MM.1S (cell line): ENCODE measurements at regions not wholly inside any gene's neighbourhood (a gene's known extent, or its start where the extent isn't known, plus 50 kb on each side); places are given as distances from the start of the nearest gene placed in this dataset.

ENCODE experiments used
- DNase-seq: peaks from one replicate; pipeline ENCODE4 v3.0.0-alpha.2; 2015
- H2AFZ ChIP-seq: fragments of 300-600 bp; sonication (generic); 2 replicates; pipeline ENCODE4 v1.6.0; 2016; ENCODE audit warnings: antibody characterized with exemption, low read length
- H3F3A ChIP-seq: fragments of 300-600 bp; sonication (generic); 2 replicates; pipeline ENCODE4 v1.6.1; 2016; ENCODE audit warnings: mild to moderate bottlenecking, antibody characterized with exemption, low read length, moderate library complexity, mixed read lengths; ENCODE audit not compliant: insufficient read depth
- H3K27ac ChIP-seq: fragments of 300-600 bp; sonication (generic); 2 replicates; pipeline ENCODE4 v1.5.1; 2016; ENCODE audit warnings: mild to moderate bottlenecking, low read length
- H3K27me3 ChIP-seq: fragments of 300-600 bp; sonication (generic); replicated peaks from 2 replicates; pipeline ENCODE4 v1.6.0; 2016; ENCODE audit warnings: low read length; ENCODE audit not compliant: insufficient read depth
- H3K36me3 ChIP-seq: fragments of 300-600 bp; sonication (generic); replicated peaks from 2 replicates; pipeline ENCODE4 v1.6.1; 2016; ENCODE audit warnings: mild to moderate bottlenecking, low read length, mixed read lengths; ENCODE audit not compliant: insufficient read depth
- H3K4me1 ChIP-seq: fragments of 300-600 bp; sonication (generic); 2 replicates; pipeline ENCODE4 v1.6.1; 2016; ENCODE audit warnings: low read length, mixed read lengths
- H3K4me2 ChIP-seq: fragments of 300-600 bp; sonication (generic); 2 replicates; pipeline ENCODE4 v1.6.0; 2016; ENCODE audit warnings: low read depth, low read length
- H3K4me3 ChIP-seq: fragments of 300-600 bp; sonication (generic); 2 replicates; pipeline ENCODE4 v1.5.1; 2016; ENCODE audit warnings: low read length, mixed read lengths
- H3K79me2 ChIP-seq: fragments of 300-600 bp; sonication (generic); 2 replicates; pipeline ENCODE4 v1.6.1; 2016; ENCODE audit warnings: mixed run types, low read length, mixed read lengths
- H3K9ac ChIP-seq: fragments of 300-600 bp; sonication (generic); 2 replicates; pipeline ENCODE4 v1.6.1; 2016; ENCODE audit warnings: low read length, mixed read lengths
- H3K9me2 ChIP-seq: fragments of 300-600 bp; sonication (generic); replicated peaks from 2 replicates; pipeline ENCODE4 v1.6.1; 2016; ENCODE audit warnings: mild to moderate bottlenecking, low read length, mixed read lengths; ENCODE audit not compliant: insufficient read depth
- H3K9me3 ChIP-seq: fragments of 300-600 bp; sonication (generic); replicated peaks from 2 replicates; pipeline ENCODE4 v1.6.1; 2016; ENCODE audit warnings: mild to moderate bottlenecking, low read length, mixed read lengths; ENCODE audit not compliant: insufficient read depth
- H4K20me1 ChIP-seq: fragments of 300-600 bp; sonication (generic); 2 replicates; pipeline ENCODE4 v1.6.1; 2016; ENCODE audit warnings: mild to moderate bottlenecking, low read length, moderate library complexity, mixed read lengths; ENCODE audit not compliant: insufficient read depth
- EZH2 ChIP-seq: fragments of 300-600 bp; sonication (generic); optimal IDR thresholded peaks from 2 replicates; pipeline ENCODE3; 2017; ENCODE audit warnings: low read depth, mild to moderate bottlenecking, antibody characterized with exemption, low read length, mixed read lengths
- EZH2phosphoT487 ChIP-seq: fragments of 300-600 bp; sonication (generic); IDR thresholded peaks from 2 replicates; pipeline ENCODE4 v1.6.1; 2018; ENCODE audit warnings: antibody characterized with exemption, low read length
- TF ChIP-seq, protein P1 (sequence below): fragments of 300-600 bp; sonication (generic); IDR thresholded peaks from 2 replicates; pipeline ENCODE4 v1.5.1; 2016; ENCODE audit warnings: antibody characterized with exemption, low read length, mixed read lengths

DNA sequence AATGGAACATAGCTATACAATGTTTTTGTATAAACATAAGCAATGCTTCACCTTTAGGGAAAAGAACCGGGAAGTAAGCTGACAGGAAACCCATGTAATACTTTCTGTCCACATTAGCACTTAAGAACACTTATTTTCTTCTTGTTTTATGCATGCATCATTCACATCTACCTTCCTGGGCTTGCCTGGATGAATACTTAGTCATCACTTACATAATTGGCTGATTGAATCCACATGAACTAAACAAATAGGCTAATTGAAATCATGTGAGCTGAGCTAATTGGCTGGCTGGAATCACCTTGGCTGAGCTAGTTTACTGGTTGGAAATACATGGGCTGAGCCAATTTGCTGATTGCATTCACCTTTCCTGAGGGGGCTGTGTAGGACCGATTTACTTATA, 78.8 kb downstream of the ZNF726 start:
- no peak overlapping the region for H3K9ac ChIP-seq
- no peaks in the 10 kb centered on the region for H4K20me1 ChIP-seq
- no peak for TF ChIP-seq EZH2phosphoT487
- TF ChIP-seq, protein P1, sequence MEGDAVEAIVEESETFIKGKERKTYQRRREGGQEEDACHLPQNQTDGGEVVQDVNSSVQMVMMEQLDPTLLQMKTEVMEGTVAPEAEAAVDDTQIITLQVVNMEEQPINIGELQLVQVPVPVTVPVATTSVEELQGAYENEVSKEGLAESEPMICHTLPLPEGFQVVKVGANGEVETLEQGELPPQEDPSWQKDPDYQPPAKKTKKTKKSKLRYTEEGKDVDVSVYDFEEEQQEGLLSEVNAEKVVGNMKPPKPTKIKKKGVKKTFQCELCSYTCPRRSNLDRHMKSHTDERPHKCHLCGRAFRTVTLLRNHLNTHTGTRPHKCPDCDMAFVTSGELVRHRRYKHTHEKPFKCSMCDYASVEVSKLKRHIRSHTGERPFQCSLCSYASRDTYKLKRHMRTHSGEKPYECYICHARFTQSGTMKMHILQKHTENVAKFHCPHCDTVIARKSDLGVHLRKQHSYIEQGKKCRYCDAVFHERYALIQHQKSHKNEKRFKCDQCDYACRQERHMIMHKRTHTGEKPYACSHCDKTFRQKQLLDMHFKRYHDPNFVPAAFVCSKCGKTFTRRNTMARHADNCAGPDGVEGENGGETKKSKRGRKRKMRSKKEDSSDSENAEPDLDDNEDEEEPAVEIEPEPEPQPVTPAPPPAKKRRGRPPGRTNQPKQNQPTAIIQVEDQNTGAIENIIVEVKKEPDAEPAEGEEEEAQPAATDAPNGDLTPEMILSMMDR, result no peak
- TF ChIP-seq EZH2, result no peak

DNA sequence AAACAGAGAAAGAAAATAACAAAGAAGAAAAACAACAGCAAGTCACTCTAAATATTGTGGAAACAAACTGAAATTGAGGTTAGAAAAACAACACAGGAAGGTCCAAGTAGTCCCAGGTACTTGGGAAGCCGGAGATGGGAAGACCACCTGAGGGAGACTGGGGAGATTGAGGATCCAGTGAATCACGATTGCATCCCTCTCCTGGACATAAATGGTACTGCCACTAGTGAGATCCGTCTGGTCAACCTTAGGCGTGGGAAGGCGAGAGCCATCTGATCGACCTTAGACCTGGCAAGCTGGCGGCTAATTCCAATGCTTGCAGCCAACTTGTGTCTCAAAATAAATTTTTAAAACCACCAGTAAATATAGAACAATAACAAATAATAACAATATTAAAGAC, 81.9 kb downstream of the ZNF726 start:
- H2AFZ ChIP-seq, result no peak overlapping the region
- no peaks in the 10 kb centered on the region for H3K9me3 ChIP-seq
- no peaks in the 10 kb centered on the region for H3K79me2 ChIP-seq
- no peak overlapping the region for H3K9ac ChIP-seq
- H3K4me3 ChIP-seq, result no peak overlapping the region
- no peaks in the 10 kb centered on the region for H3K27me3 ChIP-seq
- H3K36me3 ChIP-seq, result no peaks in the 10 kb centered on the region
- TF ChIP-seq EZH2, result no peak
- TF ChIP-seq, protein P1, result peak; percentile 29
- H3K9me2 ChIP-seq, result no peaks in the 10 kb centered on the region
- no peaks in the 10 kb centered on the region for H4K20me1 ChIP-seq
- no peaks in the 10 kb centered on the region for H3K4me1 ChIP-seq
- H3K27ac ChIP-seq, result no peak overlapping the region
- H3K4me2 ChIP-seq, result no peak overlapping the region
- DNase-seq, result no peak
- no peaks in the 10 kb centered on the region for H3F3A ChIP-seq

More for the DNA sequence above, 78.8 kb downstream of the ZNF726 start:
- no peak overlapping the region for H3K4me3 ChIP-seq
- H3K4me2 ChIP-seq, result no peak overlapping the region
- H3K9me2 ChIP-seq, result no peaks in the 10 kb centered on the region
- no peak overlapping the region for H3K27ac ChIP-seq
- H3K27me3 ChIP-seq, result no peaks in the 10 kb centered on the region
- H2AFZ ChIP-seq, result no peak overlapping the region
- no peaks in the 10 kb centered on the region for H3K4me1 ChIP-seq
- H3K9me3 ChIP-seq, result no peaks in the 10 kb centered on the region
- DNase-seq, result no peak
- no peaks in the 10 kb centered on the region for H3K36me3 ChIP-seq
- H3K79me2 ChIP-seq, result no peaks in the 10 kb centered on the region
- no peaks in the 10 kb centered on the region for H3F3A ChIP-seq

DNA sequence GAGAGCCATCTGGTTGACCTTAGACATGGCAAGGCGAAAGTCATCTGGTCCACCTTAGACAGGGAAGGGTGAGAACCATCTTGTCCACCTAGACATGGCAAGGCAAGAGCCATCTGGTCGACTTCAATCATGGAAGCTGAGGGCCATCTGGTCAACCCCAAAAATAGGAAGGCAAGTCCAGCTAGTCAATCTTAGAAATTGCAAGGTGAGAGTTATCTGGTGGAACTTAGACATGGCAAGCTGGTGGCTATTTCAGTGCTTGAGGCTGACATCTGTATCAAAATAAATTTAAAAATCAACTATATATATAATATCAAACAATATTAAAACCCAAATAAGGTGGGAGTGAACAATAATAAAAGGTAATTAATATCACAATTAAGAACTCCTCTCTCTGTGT, 83.9 kb downstream of the ZNF726 start:
- no peaks in the 10 kb centered on the region for H3K27me3 ChIP-seq
- no peaks in the 10 kb centered on the region for H3K9me3 ChIP-seq
- no peak overlapping the region for H3K4me2 ChIP-seq
- no peak for DNase-seq
- no peak overlapping the region for H3K4me3 ChIP-seq
- H3K9ac ChIP-seq, result no peak overlapping the region
- TF ChIP-seq, protein P1, result no peak
- H3K36me3 ChIP-seq, result no peaks in the 10 kb centered on the region
- no peaks in the 10 kb centered on the region for H3F3A ChIP-seq
- H4K20me1 ChIP-seq, result no peaks in the 10 kb centered on the region
- H3K4me1 ChIP-seq, result no peaks in the 10 kb centered on the region
- H3K79me2 ChIP-seq, result no peaks in the 10 kb centered on the region
- H2AFZ ChIP-seq, result no peak overlapping the region
- H3K27ac ChIP-seq, result no peak overlapping the region
- no peaks in the 10 kb centered on the region for H3K9me2 ChIP-seq
